Nucleus accumbens (tissue), 56 donors: ENCODE measurements at regions not wholly inside any gene's neighbourhood (a gene's known extent, or its start where the extent isn't known, plus 50 kb on each side); places are given as distances from the start of the nearest gene placed in this dataset.
"Not testable (repeated sequence)": the region's sequence is repeated elsewhere in the genome, so short reads cannot be mapped to it uniquely, and the experiment has no call there.

Source experiments
- DNase-seq, 56 donors: peaks; one replicate each; lab custom pipeline; 2025; lab: John Stamatoyannopoulos, UW

- no peak for DNase-seq
Observed at GRCh38 chr2:183438541-183438940, 314.3 kb downstream of the NUP35 start.

GRCh38 chr2:183455056-183455455 lies 330.8 kb downstream of the NUP35 start:
- DNase-seq, result no peak

- DNase-seq, result no peak
Observed at GRCh38 chr2:183456177-183456576, 331.9 kb downstream of the NUP35 start.

- DNase-seq, result no peak
Observed at GRCh38 chr2:183458460-183458859, 334.2 kb downstream of the NUP35 start.

- no peak for DNase-seq
Observed at GRCh38 chr2:183459466-183459865, 335.2 kb downstream of the NUP35 start.

GRCh38 chr2:183463821-183464220 lies 339.6 kb downstream of the NUP35 start:
- no peak for DNase-seq

- DNase-seq, result no peak
Observed at GRCh38 chr2:183465048-183465447, 340.8 kb downstream of the NUP35 start.

- DNase-seq, result no peak
Observed at GRCh38 chr2:183474912-183475695, 350.9 kb downstream of the NUP35 start.

- no peak for DNase-seq
Observed at GRCh38 chr2:183476490-183476889, 352.2 kb downstream of the NUP35 start.

- no peak for DNase-seq
Observed at GRCh38 chr2:183477296-183477695, 353.1 kb downstream of the NUP35 start.

- DNase-seq, result not testable (repeated sequence)
Observed at GRCh38 chr2:183478941-183479595, 354.8 kb downstream of the NUP35 start.

- DNase-seq, result no peak
Observed at GRCh38 chr2:183487326-183487725, 363.1 kb downstream of the NUP35 start.

GRCh38 chr2:183488421-183488820 lies 364.2 kb downstream of the NUP35 start:
- no peak for DNase-seq

- no peak for DNase-seq
Observed at GRCh38 chr2:183490489-183490888, 366.2 kb downstream of the NUP35 start.

- DNase-seq, result peak in 17 of 56 donors; percentile 3 to 39 (median 10)
Observed at GRCh38 chr2:183490914-183491313, 366.7 kb downstream of the NUP35 start.

GRCh38 chr2:183493040-183493439 lies 368.8 kb downstream of the NUP35 start:
- no peak for DNase-seq

- no peak for DNase-seq
Observed at GRCh38 chr2:183495079-183495478, 370.8 kb downstream of the NUP35 start.

GRCh38 chr2:183495589-183496267 lies 371.5 kb downstream of the NUP35 start:
- peak in 1 of 56 donors; percentile 2 for DNase-seq

GRCh38 chr2:183497861-183498260 lies 373.6 kb downstream of the NUP35 start:
- no peak for DNase-seq

GRCh38 chr2:183505911-183506310 lies 381.7 kb downstream of the NUP35 start:
- DNase-seq, result no peak

GRCh38 chr2:183511154-183511553 lies 386.9 kb downstream of the NUP35 start:
- no peak for DNase-seq
